Progenitor cell of endocrine pancreas (in vitro differentiated cells): ENCODE measurements at regions not wholly inside any gene's neighbourhood (a gene's known extent, or its start where the extent isn't known, plus 50 kb on each side); places are given as distances from the start of the nearest gene placed in this dataset.
A peak's percentile ranks its signal among the peaks of the same experiment; 100 is the strongest.

Experiments used
- DNase-seq: peaks from one replicate; pipeline ENCODE4 v3.0.0; 2021; ENCODE audit warnings: low spot score; ENCODE audit not compliant: unreplicated experiment
- H3K27ac Mint-ChIP-seq: 2 replicates; pipeline ENCODE4 v1.8.0; 2021; ENCODE audit warnings: mild to moderate bottlenecking, moderate library complexity, mixed read lengths
- H3K27me3 Mint-ChIP-seq: 2 replicates; pipeline ENCODE4 v1.8.0; 2021; ENCODE audit warnings: mixed read lengths
- H3K36me3 Mint-ChIP-seq: 2 replicates; pipeline ENCODE4 v1.8.0; 2022; ENCODE audit warnings: mixed read lengths; ENCODE audit not compliant: insufficient read depth
- H3K4me1 Mint-ChIP-seq: 2 replicates; pipeline ENCODE4 v1.8.0; 2021; ENCODE audit warnings: low read depth, mixed read lengths
- H3K4me3 Mint-ChIP-seq: 2 replicates; pipeline ENCODE4 v1.8.0; 2021; ENCODE audit warnings: low read depth, mild to moderate bottlenecking, moderate library complexity, mixed read lengths
- H3K9me3 Mint-ChIP-seq: 2 replicates; pipeline ENCODE4 v1.8.0; 2021; ENCODE audit warnings: low read depth, mixed read lengths
- CTCF ChIP-seq: fragments of 200-600 bp; sonication (generic); IDR thresholded peaks from one replicate; pipeline ENCODE4 v1.5.0; 2021; ENCODE audit warnings: antibody characterized with exemption, mild to moderate bottlenecking; ENCODE audit not compliant: unreplicated experiment

GRCh38 chr12:88953029-88953586 lies 372.8 kb upstream of the KITLG start:
- Mint-ChIP-seq H3K27me3 (peaks cover 8% of the 10 kb centered on the region), H3K36me3 (no peaks in the 10 kb centered on the region), H3K9me3 (no peaks in the 10 kb centered on the region), H3K27ac (no peak overlapping the region), H3K4me1 (peaks cover 30% of the 10 kb centered on the region), H3K4me3 (no peak overlapping the region)
- TF ChIP-seq CTCF = no peak
- no peak for DNase-seq

- DNase-seq = no peak
- TF ChIP-seq CTCF = no peak
- Mint-ChIP-seq H3K4me1 (peaks cover 26% of the 10 kb centered on the region), H3K9me3 (no peaks in the 10 kb centered on the region), H3K36me3 (no peaks in the 10 kb centered on the region), H3K4me3 (no peak overlapping the region), H3K27me3 (peaks cover 8% of the 10 kb centered on the region), H3K27ac (no peak overlapping the region)
Measured at GRCh38 chr12:88952562-88952942, 372.3 kb upstream of the KITLG start.

- no peak for DNase-seq
- no peaks in the 10 kb centered on the region for H3K9me3 Mint-ChIP-seq
- no peak for TF ChIP-seq CTCF
- no peaks in the 10 kb centered on the region for H3K36me3 Mint-ChIP-seq
- peaks cover 27% of the 10 kb centered on the region for H3K4me1 Mint-ChIP-seq
- no peak overlapping the region for H3K27ac Mint-ChIP-seq
- no peak overlapping the region for H3K4me3 Mint-ChIP-seq
- peaks cover 8% of the 10 kb centered on the region for H3K27me3 Mint-ChIP-seq
Measured at GRCh38 chr12:88951860-88952561, 371.7 kb upstream of the KITLG start.

- Mint-ChIP-seq H3K4me1 (peaks cover 21% of the 10 kb centered on the region), H3K9me3 (no peaks in the 10 kb centered on the region), H3K4me3 (no peak overlapping the region), H3K27ac (no peak overlapping the region), H3K36me3 (no peaks in the 10 kb centered on the region), H3K27me3 (peaks cover 8% of the 10 kb centered on the region)
- no peak for TF ChIP-seq CTCF
- DNase-seq = no peak
Measured at GRCh38 chr12:88951177-88951576, 370.9 kb upstream of the KITLG start.

GRCh38 chr12:88947486-88948043 lies 367.3 kb upstream of the KITLG start:
- H3K36me3 Mint-ChIP-seq = no peaks in the 10 kb centered on the region
- H3K9me3 Mint-ChIP-seq = no peaks in the 10 kb centered on the region
- peaks cover 3% of the 10 kb centered on the region for H3K27me3 Mint-ChIP-seq
- TF ChIP-seq CTCF = peak; percentile 23
- H3K4me1 Mint-ChIP-seq = peaks cover 9% of the 10 kb centered on the region
- H3K27ac Mint-ChIP-seq = no peak overlapping the region
- no peak overlapping the region for H3K4me3 Mint-ChIP-seq
- DNase-seq = no peak
